Epithelial cell of proximal tubule (primary cell): ENCODE measurements at regions not wholly inside any gene's neighbourhood (a gene's known extent, or its start where the extent isn't known, plus 50 kb on each side); places are given as distances from the start of the nearest gene placed in this dataset.

Experiments used
- DNase-seq: peaks from one replicate; pipeline ENCODE4 v3.0.0-alpha.2; 2011; ENCODE audit warnings: low read depth
- H3K4me3 ChIP-seq: 2 replicates; pipeline ENCODE4 v1.5.1; 2011; ENCODE audit warnings: low read depth, mild to moderate bottlenecking, low read length
- TF ChIP-seq, protein P1 (sequence below): conservative IDR thresholded peaks from 2 replicates; pipeline ENCODE4 v1.5.1; 2012; ENCODE audit warnings: low read depth, mild to moderate bottlenecking, low read length

DNA sequence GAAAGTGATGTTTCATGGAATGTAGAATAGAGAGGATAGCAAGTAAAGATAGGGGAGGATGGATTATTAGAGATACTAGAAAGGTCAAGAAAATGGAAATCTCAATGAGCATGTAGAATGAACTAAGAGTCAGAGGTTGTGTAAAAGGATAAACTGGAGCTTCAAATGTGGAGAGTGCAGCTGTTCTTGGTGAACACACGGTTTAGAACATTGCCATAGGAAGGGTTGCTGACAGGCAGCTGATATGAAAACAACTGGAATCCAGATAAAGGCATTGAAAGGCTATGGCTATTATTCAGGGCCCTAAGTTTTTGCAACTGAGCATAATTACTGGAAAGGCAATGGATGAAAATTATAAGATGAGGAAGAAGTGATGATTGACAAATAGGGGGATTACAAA, 239.6 kb upstream of the VEGFC start:
- TF ChIP-seq, protein P1, sequence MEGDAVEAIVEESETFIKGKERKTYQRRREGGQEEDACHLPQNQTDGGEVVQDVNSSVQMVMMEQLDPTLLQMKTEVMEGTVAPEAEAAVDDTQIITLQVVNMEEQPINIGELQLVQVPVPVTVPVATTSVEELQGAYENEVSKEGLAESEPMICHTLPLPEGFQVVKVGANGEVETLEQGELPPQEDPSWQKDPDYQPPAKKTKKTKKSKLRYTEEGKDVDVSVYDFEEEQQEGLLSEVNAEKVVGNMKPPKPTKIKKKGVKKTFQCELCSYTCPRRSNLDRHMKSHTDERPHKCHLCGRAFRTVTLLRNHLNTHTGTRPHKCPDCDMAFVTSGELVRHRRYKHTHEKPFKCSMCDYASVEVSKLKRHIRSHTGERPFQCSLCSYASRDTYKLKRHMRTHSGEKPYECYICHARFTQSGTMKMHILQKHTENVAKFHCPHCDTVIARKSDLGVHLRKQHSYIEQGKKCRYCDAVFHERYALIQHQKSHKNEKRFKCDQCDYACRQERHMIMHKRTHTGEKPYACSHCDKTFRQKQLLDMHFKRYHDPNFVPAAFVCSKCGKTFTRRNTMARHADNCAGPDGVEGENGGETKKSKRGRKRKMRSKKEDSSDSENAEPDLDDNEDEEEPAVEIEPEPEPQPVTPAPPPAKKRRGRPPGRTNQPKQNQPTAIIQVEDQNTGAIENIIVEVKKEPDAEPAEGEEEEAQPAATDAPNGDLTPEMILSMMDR = no peak
- no peak overlapping the region for H3K4me3 ChIP-seq

DNA sequence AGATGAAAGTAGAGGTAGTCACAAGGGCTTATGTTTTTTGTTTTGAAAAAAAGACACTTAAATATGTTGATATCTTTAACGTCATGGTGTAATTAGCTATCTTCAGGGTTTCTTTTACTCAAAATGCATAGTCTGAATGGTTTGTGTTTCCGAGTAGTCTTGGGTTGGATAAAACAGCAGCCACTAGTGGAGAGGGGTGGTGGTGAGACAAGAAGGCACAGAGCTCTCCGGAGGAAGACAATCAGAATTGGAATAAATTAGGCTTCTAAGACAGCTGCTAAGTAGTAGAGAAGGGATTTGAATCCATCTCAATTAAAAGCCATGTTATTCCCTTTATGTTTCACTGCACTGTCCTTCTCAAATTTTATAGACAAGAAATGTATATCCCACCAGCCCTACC, 240.4 kb upstream of the VEGFC start:
- TF ChIP-seq, protein P1 = peak; percentile 27
- no peak for DNase-seq
- no peak overlapping the region for H3K4me3 ChIP-seq

More for the DNA sequence above, 239.6 kb upstream of the VEGFC start:
- DNase-seq = no peak

DNA sequence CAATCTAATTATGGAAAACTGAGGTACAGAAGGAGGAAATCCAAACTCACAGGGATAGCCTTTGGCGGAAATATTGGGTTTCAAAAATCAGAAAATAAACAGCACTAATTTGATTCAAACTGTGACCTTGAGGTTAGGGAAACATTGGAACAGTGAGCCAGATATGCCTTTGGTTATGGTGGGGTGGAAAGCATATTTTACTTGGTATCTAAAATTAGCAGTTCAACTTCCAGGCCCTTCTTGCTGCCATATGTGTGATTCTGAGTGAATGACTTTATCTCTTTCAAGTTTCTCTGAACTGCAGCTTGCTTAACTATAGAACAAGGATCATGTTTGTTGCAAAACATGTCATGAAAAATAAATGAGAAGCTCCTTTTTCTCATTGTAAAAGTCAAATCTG, 240.9 kb upstream of the VEGFC start:
- TF ChIP-seq, protein P1 = no peak
- H3K4me3 ChIP-seq = no peak overlapping the region
- no peak for DNase-seq

DNA sequence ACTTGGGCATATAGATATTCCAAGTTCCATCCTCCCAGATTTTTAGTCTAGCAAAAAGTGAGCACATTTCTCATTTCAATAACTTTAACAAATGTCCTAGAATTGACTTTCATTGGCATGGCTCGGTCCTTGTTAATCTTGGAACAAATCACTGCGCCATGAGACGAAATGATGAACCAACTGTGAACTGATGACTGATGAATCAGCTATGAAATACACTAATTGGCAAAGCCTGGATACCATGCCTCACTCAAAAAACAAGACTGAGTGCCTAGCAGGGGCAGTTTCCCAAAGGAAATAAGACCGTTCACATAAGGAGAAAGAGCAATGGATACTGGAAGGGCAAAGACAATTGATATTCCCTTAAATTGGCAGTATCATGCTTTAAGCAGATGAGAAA, 248.6 kb upstream of the VEGFC start:
- no peak for DNase-seq
- no peak overlapping the region for H3K4me3 ChIP-seq
- TF ChIP-seq, protein P1 = no peak

DNA sequence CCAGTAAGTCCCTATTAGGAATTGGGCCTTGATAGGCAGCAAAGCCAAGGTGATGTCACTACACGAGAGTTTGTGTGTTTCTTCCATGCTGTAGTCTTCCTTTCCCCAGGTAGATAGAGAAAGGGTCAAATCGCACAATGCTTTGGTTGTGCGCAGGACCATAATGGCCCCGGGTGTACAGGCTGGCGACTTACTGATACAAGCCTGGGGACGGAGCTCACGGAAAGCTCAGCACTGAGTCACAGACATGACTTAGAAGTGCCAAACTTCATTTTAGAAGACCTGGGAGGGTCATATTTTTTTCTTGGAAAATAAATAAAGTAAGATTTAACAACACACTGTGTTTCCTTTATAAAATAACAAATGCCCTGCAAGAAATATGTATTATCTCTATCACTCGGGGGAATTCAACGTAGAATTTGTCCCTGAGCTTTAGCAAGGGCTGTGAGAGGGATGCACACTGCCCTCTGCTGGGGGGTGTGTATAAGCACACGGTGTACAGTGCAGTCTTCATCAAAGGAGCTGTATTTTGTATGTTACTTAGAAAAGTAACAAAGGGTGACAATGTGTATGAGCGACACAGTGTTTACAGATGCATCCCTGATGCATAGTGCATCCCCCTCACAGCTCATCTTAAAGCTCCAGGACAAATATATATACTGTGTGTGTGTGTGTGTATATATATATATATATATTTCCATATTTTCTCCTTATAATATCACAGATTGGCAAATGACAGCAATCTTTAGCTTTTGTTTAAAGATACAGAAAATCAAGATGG, 254.5 kb upstream of the VEGFC start:
- no peak overlapping the region for H3K4me3 ChIP-seq
- TF ChIP-seq, protein P1 = peak; percentile 93
- DNase-seq = peak; percentile 25

DNA sequence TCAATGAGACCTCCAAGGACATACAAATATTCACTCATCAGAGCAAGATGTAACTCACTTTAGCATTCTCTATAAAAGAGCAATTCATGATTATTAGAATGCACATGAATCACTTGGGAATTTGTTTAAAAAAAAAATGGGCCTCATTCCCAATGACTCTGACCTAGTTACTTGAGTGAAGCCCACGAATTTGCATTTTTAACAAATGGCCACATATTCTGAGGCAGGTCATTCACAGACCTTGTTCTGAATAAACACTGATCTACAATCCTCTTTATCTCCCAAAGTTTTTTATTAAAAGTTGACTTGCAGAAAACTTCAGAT, 255.1 kb upstream of the VEGFC start:
- TF ChIP-seq, protein P1 = no peak
- H3K4me3 ChIP-seq = no peak overlapping the region
- DNase-seq = no peak

DNA sequence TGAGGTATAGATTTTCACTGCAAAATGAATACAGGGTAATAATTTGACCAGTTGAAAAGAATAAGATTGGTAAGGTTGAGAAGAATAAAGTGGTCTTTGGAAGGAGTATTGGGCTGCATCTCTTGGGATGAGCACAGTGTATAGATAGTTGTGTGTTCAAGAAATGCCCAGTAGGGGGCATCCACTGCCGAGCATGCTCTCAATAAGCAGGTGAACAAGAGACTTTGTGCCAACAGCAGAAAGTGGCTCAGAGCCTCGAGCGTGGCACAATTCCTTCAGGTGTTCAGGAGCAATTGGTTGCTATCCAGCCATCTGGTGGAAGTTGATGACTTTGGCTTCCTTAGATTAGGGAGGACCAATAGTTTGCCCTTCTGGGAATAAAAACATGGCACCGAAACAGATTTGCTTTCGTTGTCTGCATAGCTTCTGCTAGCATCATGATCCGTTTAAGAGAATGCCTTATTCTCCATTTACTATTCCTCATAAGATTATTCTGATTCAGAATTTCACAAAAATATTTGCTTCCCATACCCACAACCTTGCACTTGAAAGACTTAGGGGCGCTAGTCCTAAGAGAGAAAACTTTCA, 258.1 kb upstream of the NEIL3 start:
- TF ChIP-seq, protein P1 = peak; percentile 74
- no peak for DNase-seq
- no peak overlapping the region for H3K4me3 ChIP-seq
